ENCODE measurements at regions not wholly inside any gene's neighbourhood (a gene's known extent, or its start where the extent isn't known, plus 50 kb on each side); places are given as distances from the start of the nearest gene placed in this dataset.

DNA sequence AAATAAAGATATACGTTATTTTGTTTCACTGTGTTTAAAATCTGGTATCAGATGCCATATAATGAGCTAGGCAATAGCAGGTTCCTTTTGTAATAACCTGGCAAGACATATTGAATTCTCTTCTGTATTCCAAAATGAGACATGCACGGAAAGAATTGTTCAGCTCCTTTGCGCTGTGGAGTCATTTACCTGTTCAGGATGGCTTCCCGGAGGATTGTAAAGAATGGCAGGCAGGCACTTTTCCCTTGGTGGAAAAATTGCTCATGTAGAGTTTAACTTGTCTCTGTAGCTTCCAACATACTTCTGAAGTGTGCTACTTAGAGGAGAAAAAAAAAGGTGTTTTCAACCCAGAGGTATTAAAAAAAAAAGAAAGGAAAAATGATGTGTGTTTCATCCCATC, 805.2 kb downstream of the GALC start:
- no peaks in the 10 kb centered on the region for H3K4me1 Mint-ChIP-seq (ENCODE audit: unreplicated experiment)
- H3K9me3 Mint-ChIP-seq (ENCODE audit: unreplicated experiment): no peaks in the 10 kb centered on the region
- DNase-seq (ENCODE audit: low spot score): no peak
- no peaks in the 10 kb centered on the region for H3K36me3 Mint-ChIP-seq (ENCODE audit: low read depth, unreplicated experiment)
- H3K27ac Mint-ChIP-seq (ENCODE audit: unreplicated experiment): no peak overlapping the region
- no peaks in the 10 kb centered on the region for H3K27me3 Mint-ChIP-seq (ENCODE audit: unreplicated experiment)
- TF ChIP-seq, protein P1, sequence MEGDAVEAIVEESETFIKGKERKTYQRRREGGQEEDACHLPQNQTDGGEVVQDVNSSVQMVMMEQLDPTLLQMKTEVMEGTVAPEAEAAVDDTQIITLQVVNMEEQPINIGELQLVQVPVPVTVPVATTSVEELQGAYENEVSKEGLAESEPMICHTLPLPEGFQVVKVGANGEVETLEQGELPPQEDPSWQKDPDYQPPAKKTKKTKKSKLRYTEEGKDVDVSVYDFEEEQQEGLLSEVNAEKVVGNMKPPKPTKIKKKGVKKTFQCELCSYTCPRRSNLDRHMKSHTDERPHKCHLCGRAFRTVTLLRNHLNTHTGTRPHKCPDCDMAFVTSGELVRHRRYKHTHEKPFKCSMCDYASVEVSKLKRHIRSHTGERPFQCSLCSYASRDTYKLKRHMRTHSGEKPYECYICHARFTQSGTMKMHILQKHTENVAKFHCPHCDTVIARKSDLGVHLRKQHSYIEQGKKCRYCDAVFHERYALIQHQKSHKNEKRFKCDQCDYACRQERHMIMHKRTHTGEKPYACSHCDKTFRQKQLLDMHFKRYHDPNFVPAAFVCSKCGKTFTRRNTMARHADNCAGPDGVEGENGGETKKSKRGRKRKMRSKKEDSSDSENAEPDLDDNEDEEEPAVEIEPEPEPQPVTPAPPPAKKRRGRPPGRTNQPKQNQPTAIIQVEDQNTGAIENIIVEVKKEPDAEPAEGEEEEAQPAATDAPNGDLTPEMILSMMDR (IDR thresholded peaks at IDR 0.05; ENCODE audit: unreplicated experiment): no peak
- H3K4me3 Mint-ChIP-seq (ENCODE audit: unreplicated experiment): no peak overlapping the region

DNA sequence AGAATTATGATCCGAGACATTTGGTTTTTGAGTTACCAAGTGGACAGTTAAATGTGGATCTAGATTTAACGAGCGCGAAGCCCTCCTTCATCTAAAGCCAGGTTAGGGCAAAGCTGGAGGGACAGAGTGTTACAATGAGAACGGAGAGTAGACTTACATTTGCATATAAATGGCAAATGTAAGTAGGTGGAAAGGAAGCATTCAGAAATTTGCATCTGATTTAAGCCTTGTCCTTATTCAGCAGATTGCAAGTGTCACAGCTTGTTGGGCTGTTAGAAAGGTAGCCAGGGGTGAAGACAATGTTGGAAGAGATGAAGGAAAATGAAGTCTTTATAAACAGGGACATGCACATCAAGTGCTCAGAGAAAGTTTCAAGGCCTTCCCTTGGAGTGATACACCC, 806.2 kb downstream of the GALC start:
- H3K9me3 Mint-ChIP-seq (ENCODE audit: unreplicated experiment): no peaks in the 10 kb centered on the region
- no peak for DNase-seq (ENCODE audit: low spot score)
- H3K36me3 Mint-ChIP-seq (ENCODE audit: low read depth, unreplicated experiment): no peaks in the 10 kb centered on the region
- H3K27ac Mint-ChIP-seq (ENCODE audit: unreplicated experiment): no peak overlapping the region
- TF ChIP-seq, protein P1 (IDR thresholded peaks at IDR 0.05; ENCODE audit: unreplicated experiment): no peak
- no peaks in the 10 kb centered on the region for H3K4me1 Mint-ChIP-seq (ENCODE audit: unreplicated experiment)
- no peak overlapping the region for H3K4me3 Mint-ChIP-seq (ENCODE audit: unreplicated experiment)
- H3K27me3 Mint-ChIP-seq (ENCODE audit: unreplicated experiment): no peaks in the 10 kb centered on the region

DNA sequence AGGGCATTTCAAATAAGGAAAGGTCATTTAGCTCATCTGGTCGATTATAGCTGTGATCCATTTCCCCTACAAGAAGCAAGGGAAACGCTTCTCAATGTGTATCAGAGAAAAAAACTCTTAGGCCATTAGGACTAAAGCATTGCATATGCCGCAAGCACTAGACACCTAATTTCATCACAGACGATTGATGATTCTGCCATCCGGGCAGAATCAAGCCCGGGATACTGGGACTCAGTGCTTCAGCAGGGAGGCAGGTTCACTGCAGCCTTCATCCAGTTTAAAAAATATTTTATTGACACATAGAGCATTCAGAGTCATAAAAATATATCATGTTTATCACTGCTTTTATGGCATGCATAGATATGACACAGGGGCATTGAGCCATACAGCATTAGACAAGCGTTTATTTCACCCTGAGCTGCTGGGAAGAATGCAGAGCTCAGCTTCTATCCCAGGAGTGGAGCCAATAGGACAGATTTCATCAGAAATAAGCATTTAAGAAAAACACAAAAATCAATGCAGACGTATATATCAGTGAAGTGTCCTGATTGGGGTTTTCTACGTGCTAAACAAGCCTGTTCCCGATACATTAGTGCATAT, 806.9 kb downstream of the GALC start:
- Mint-ChIP-seq H3K9me3 (ENCODE audit: unreplicated experiment) (no peaks in the 10 kb centered on the region), H3K27me3 (ENCODE audit: unreplicated experiment) (no peaks in the 10 kb centered on the region), H3K27ac (ENCODE audit: unreplicated experiment) (no peak overlapping the region), H3K4me1 (ENCODE audit: unreplicated experiment) (no peaks in the 10 kb centered on the region), H3K4me3 (ENCODE audit: unreplicated experiment) (no peak overlapping the region), H3K36me3 (ENCODE audit: low read depth, unreplicated experiment) (no peaks in the 10 kb centered on the region)
- DNase-seq (ENCODE audit: low spot score): no peak
- TF ChIP-seq, protein P1 (IDR thresholded peaks at IDR 0.05; ENCODE audit: unreplicated experiment): no peak

DNA sequence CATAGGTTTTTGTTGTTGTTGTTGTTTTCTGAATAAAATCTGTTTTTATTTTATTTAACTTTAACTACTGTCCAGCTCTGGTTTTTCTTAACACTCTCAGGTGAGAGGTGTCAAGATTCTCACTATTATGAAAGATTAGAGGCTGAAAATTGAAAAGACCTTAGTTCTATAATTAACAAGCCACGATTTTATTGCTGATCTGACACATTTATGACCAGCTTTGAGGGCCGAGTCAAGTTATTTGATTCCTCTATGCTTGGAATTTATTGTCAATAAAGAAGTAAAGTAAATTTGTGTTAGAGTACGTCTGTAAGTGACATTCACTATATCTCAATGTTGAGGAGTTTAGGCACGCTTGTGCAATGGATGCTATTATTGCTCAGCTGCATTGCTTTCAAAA, 808.8 kb downstream of the GALC start:
- no peaks in the 10 kb centered on the region for H3K4me1 Mint-ChIP-seq (ENCODE audit: unreplicated experiment)
- TF ChIP-seq, protein P1 (IDR thresholded peaks at IDR 0.05; ENCODE audit: unreplicated experiment): no peak
- no peak overlapping the region for H3K27ac Mint-ChIP-seq (ENCODE audit: unreplicated experiment)

DNA sequence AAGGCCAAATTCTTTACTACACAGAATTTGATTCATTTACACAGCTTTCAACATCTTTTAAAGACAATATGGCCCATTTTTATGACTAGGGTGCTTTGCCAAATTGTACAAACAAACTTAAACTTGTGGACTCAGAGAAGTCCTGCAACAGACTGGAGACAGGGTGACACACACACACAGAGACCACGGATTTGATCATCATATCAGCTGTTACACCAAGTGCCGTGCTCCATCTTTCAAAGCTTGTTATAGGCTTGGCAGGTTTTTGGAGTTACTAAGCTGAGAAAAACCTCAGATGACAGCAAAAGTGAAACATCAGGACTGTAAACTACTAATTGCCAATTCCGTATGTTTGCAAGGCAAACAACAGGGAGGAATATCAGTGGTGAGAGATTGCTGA, 811.7 kb downstream of the GALC start:
- H3K9me3 Mint-ChIP-seq (ENCODE audit: unreplicated experiment): no peaks in the 10 kb centered on the region
- H3K4me3 Mint-ChIP-seq (ENCODE audit: unreplicated experiment): no peak overlapping the region
- DNase-seq (ENCODE audit: low spot score): no peak
- TF ChIP-seq, protein P1 (IDR thresholded peaks at IDR 0.05; ENCODE audit: unreplicated experiment): no peak
- H3K36me3 Mint-ChIP-seq (ENCODE audit: low read depth, unreplicated experiment): no peaks in the 10 kb centered on the region
- H3K4me1 Mint-ChIP-seq (ENCODE audit: unreplicated experiment): no peaks in the 10 kb centered on the region
- H3K27ac Mint-ChIP-seq (ENCODE audit: unreplicated experiment): no peak overlapping the region
- H3K27me3 Mint-ChIP-seq (ENCODE audit: unreplicated experiment): no peaks in the 10 kb centered on the region

More for the DNA sequence above, 808.8 kb downstream of the GALC start:
- H3K36me3 Mint-ChIP-seq (ENCODE audit: low read depth, unreplicated experiment): no peaks in the 10 kb centered on the region
- no peaks in the 10 kb centered on the region for H3K9me3 Mint-ChIP-seq (ENCODE audit: unreplicated experiment)
- H3K27me3 Mint-ChIP-seq (ENCODE audit: unreplicated experiment): no peaks in the 10 kb centered on the region
- no peak for DNase-seq (ENCODE audit: low spot score)
- no peak overlapping the region for H3K4me3 Mint-ChIP-seq (ENCODE audit: unreplicated experiment)
